Left renal cortex interstitium (tissue), 4 donors: ENCODE measurements at regions not wholly inside any gene's neighbourhood (a gene's known extent, or its start where the extent isn't known, plus 50 kb on each side); places are given as distances from the start of the nearest gene placed in this dataset.

Experiments
- DNase-seq, 4 donors: peaks; one replicate each; pipeline ENCODE4 v3.0.0-alpha.2; 2013; ENCODE audit warnings: low read depth in 4 of 4, low spot score in 2 of 4, missing footprints in 1 of 4

DNA sequence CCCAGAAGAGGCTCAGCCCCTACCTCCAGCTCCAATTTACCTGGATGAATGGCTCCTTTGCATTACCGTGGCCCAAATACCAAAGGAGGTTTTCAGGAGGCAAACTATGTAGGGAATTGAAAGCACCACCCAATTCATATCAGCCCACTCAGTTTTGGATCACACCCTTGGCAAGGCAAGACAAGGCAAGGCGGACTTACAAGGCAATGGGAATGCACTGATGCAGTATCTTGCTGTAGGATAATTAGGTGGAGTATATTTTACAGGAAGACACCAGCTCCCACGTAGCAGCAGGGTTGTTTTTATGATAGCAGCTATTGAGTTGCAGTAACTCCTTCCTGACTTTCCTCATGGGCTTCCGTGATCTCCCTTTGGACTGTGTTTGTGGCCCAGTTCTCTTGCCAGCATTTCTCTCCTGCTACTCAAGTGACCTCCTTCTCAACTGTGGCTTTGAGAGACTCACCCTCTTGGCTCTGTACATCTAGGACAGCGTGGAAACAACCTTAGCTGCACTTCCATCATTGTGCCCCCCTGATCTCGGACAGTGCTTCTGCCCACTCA lies 935.9 kb downstream of the EFNB2 start:
- DNase-seq = no peak

DNA sequence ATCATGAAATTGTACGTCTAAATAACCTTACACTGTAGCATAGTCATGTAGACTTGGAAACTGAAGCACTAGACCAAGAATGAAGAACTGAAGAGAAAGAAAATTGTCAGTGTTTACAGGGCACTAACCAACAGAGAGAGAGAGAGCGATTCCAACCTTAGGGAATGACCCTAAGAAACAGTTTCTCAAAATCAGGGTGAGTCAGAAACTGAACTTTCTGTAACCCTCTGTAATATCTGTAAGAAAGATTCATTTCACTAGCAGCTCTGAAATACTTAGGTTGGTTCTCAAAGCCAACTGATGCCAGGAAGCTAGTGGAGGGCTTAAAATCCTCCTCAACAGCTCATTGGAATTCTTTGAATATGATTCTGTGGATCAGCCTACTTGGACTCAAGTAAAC lies 936.9 kb downstream of the EFNB2 start:
- no peak for DNase-seq

DNA sequence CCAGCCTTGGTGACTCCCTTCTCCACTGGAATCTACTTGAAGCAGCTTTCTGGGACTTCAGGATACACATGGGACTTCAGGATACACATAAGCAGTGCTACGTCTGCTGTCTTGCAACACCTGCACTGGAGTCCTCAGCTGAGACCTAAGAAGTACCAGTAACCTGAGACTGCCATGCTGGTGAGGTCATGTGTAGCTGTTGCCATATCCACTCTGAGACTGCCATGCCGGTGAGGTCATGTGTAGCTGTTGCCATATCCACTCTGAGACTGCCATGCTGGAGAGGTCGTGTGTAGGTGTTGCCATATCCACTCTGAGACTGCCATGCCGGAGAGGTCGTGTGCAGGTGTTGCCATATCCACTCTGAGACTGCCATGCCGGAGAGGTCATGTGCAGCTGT lies 937.9 kb downstream of the EFNB2 start:
- DNase-seq = no peak

DNA sequence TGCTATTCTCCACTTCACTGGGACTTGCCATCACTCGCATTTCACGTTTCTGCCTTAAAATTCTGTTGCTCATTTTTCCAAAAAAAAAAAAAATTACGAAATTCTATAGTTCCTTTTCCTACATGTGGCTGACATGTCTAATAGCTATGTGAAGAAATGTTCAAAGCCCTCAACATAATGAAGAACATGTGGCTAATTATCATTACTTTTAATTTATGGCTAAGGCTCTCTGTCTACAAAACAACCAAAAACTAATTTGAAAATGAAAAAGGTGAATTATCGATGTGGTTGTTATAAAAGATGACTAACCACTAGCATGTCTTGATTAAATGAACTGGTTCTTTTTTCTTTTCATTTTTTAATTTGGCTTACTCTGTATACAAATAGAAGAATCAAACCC lies 940.0 kb downstream of the EFNB2 start:
- no peak for DNase-seq

DNA sequence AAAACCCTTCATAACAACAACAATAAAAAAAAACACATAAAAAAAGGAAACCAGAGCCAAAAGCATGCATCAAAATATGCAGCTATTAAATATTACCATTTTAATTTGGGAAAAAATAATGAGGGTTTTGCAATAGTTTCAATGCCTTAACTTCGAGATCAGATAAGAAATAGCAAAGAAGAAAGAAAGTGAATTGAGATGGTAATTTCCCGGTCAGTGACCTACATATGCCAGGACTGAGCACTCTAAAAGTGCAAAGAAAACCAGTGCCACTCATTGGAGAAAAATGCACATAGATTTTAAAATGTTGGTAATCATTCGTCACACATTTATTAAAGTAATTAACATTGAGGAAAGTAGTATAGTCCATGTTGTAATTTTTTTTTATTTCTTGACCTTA lies 944.2 kb downstream of the EFNB2 start:
- no peak for DNase-seq

DNA sequence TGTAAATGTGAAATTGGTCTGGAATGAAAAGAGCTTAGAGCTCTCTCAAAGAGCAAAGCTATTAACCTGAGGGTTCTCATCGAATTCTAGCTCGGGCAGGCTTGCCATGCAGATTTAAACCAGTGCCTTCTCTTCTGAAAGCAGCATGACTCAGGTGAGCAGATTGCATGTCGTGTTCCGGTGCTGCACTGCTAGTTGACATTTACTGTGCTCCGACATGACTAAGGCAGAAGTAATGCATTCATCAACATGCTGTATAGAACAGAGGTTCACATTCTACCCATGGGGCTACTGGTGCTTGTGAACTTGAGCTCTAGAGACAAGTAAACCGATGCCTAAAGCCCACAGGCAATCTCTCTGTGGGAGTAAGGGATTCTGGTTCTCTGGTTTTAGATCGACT lies 947.7 kb downstream of the EFNB2 start:
- DNase-seq = no peak

DNA sequence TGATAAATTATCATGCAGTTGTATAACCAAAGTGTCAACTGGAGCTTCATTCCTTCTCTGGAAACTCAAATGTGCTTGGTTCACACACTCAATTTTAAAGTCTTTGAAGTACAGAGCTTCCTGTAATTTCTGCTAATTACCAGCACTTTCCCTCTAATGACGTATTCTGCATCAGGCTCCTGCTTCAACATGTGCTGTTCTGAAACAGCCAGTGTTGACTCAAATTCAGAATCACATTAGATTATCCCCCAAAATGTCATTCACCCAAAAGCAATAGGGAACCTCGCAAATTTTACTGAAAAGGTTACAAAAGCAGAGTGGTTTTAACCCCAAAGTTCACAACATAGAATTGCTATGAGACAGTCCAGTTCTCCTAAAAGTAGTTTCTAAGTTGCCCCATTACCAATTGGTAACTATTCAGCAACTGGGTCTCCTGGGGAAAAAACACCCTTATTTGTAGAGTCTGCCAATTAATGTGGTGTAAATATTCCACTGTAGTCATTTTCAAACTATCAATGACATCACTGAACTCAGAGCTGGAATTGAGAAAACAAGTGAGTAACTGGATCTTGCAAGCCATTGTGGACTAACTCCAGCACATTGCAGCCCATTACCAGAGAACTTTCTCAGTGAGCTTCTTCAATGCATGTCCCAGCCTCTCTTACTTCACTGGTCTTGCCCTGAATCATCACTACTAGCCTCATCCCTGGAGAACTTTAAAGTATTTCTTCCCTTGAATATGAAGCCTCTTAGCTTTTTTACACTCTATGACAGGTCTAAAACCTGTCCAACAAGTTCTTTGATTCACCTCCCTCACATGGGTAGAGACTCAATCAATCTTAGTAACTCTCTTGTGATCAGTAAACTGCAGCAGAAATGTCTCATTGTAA lies 955.4 kb downstream of the EFNB2 start:
- DNase-seq = no peak

DNA sequence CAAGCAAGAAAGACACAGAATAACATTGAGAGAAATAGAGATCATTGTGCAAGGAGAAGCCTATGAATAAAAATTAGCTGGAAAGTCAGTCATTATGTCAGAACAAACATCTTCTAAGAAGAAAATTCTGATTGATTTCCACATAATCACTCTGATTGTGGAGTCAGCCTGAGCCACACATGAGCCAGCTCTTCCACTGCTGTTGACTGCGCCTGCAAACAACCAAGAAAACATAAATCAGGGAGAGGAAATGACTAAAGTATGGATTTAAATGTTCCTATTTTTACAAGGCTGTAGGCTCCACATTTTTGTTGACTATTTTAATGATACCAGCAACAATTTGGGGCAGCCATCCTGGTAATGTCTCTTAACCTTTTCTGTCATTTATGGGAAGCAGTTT lies 962.3 kb downstream of the EFNB2 start:
- DNase-seq = no peak

DNA sequence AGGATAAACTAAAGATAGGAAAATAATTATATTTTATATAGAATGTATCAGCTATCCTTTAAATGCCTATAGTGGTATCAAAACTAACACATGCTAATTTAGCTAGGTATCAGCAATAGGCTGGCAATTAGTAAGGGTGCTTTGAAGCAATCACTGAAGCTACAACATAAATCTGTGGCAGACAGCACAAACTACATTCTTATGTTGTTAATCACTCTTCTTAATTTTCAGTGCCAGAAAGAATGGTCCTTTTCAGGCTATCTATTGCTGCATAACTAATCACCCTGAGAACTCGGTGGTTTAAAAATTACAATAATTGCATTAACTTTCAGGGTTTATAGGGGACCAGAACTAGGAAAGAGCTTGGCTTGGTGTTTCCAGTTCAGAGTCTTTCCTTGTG lies 963.1 kb downstream of the EFNB2 start:
- DNase-seq = no peak

DNA sequence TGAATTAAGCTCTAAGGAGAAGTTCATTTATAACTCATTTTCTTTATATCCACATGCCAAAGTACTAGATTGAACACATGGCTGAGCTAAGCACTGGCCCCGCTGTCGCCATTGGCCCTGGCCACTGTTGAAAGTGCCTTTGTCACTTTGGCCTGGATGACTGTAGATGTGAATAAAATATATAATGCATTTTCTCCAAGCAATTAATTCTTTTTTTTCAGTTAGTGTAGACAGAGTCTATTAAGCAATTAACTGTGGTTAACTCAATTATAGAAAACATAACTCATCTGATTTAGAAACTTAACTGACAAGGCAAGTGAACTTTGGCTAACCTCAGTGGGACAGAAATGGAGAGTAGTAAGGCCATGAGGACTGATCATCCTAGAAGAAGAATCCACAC lies 965.6 kb downstream of the EFNB2 start:
- no peak for DNase-seq

DNA sequence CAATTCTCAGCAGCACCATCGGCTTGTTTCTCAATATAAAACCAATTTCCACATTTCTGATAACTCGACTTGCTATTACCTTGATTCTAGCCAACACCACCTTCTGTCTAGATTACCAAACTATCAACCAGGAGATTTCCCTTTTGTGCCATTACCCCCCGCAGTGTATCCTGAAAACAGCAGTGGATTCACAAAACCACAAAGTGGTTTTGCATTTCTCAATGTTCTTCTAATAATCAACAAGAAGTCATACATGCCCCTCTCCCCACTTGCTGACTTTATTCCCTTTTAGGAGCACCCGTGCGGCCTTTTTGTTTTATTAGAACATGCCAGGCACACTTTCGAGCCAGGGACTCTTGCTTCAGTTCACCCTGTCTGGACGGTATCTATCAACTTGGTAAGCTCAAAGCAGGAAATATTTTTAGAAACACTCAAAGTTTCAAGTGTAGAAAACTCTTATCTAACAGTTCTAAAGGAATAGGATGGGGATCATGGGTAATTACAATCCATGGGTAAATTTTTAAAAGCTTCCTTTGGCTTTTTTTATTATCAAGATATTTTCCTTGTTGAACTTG lies 967.4 kb downstream of the EFNB2 start:
- DNase-seq = no peak

DNA sequence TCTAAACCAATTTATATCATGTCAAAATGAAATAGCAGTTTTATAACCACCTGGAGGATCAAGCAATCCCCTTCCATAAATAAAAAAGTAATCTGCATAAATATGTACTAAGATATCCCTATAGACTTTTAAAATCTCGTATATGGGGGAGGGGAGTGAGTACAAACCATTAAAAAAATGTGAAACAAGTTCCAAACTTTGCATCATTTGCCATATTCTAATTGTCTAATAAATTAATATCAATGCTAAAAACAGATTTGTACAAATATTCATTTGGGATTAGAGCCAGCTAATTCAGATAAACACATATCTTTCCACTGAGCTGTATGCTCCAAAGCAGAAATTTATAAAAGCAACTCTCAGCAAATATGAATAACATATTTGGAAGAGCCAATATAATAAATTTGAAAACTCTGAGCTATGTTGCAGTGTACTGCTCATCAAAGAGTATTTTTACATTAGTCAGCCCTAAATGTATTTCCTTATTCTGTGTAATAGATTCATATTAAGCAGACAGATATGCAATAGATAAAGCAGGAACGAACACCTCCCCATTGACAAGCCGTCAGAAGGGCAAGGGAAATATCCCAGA lies 970.2 kb downstream of the EFNB2 start:
- DNase-seq = no peak

DNA sequence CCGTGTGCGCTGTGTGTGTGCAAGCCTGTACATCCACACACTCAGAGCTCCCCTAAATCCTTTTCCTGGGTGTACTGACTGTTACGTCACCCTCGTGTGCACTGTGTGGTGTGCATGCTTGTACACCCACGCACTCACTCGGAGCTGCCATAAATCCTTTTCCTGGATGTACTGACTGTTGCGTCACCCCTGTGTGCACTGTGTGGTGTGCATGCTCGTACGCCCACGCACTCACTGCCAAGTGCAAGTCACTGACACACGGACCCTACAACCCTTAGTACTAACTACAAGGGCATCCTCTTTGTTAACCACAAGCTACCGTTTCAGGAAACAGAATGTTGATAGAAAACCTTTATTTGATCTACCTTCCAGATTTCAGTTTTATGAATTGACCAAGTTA lies 983.4 kb downstream of the EFNB2 start:
- DNase-seq = no peak

DNA sequence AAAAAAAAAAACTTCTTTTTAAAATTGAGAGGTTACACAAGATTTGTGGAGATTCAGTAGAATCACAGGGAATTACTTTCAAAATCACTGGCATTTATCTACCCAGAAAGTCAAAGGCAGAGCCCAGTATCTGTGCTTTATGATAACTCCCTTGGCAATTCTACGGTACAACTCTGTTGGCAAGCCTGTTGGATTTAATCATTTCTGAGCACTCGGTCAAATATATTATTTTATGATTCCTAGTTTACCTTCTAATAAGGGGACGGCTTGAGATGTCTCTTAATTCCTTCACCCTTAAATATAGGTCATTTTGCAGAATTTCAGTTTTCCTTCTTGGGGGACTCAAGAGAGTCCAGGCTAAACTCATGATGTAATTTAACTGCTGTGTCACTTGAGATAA lies 987.6 kb downstream of the EFNB2 start:
- no peak for DNase-seq

DNA sequence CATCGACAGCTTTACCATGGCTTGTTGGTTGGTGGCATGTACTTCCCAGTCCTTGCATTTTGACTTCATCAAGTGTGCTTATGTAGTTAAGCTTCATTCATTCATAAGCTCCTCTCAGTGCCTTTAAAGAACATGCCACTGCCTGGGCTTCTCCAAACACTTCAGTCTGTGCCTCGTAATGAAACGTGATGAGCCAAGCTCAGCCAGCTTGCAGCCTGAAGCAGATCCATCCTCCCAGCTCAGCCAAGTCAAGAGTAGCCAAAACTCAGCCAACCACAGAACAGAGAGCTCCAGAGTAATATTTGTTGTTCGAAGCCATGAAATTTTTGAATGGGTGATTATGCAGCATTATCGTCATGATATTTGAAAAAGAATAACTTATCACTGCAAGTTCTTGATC lies 989.7 kb downstream of the EFNB2 start:
- no peak for DNase-seq

DNA sequence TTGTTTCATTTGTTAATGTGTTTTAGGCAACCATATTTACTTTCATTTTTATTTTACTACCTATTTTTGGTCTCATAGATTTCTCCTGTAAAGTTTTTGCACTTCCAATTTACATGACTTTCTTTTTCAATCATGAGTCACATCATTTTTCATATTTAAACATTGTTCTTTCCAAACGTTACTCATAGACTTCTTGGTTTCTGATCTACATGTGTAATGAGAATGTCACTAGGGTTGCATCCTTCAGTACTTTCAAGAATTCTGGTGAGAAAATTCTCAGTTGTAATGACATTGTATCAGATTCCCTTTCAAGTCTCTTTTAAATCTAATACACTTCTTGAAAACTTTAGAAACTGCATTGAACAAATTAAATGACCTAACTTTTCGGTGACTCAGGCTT lies 991.7 kb downstream of the EFNB2 start:
- DNase-seq = no peak

DNA sequence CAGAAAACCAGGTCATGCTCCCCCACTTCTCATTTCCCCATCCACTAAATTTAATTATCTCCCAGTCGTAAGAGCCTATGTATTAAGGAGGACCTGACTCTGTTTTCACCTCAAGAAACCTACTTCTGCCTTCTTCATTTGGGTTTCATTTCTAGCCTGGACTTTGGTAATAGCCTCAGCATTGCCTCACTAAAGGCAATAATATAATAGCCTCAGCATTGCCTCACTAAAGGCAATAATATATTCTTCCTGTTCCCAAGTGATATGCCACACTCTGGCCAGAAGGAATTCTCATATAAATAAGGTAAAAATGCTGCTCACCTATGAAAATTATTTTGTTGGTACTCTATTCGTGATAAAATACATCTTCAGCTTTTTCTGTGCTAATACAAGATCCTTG lies 993.9 kb downstream of the EFNB2 start:
- no peak for DNase-seq

DNA sequence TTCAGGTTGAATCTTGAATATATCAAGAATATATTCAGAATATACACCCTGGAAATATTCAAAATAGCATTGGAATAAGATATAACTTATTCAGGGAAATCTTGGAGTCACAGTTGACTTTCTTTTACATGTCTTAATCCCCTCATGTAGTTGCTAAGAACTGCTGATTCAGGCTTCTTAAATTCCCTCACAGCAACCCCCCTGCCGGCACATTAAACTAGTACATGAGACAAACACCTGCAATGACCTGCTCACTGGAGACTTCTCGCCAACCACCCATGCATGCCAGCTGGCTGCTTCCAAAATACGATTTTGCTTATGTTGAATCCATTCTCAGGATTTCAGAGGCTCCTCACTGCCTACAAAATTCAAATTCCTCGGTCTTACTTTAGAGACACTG lies 997.1 kb downstream of the EFNB2 start:
- DNase-seq = peak in 1 of 4 donors; percentile 12

DNA sequence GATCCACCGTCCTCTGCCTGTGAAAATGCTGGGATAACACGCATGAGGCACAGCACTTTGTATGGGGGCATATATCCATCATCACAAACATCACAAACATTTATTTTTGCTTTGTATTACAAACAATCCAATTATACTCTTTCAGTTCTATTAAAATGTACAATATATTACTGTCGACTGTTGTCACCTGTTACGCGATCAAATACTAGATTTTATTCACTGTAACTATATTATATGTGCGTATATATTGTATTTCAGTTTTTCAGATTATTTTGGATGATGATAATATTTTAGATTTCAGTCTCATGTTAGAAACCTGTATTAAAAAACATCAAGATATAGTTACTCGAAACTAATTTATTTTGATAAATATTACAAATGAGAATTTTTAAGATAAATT lies 998.3 kb downstream of the EFNB2 start:
- no peak for DNase-seq

DNA sequence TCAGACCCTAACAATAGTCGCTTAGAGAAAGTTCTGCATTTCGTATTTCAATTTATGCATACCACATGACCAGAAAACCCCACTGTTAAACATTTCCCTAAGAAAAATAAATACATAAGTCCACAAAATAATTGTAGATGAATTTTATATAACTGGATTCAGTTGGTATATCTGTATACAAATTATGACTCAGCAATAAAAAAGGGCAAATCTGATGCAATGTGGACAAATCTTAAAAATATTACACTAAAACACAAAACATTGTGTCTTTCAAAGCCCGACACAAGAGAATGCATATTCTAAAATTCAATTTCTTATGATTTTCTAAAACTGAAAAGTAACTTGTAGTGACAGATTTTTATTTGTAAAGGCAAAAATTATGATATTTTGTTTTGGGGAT lies 1005.0 kb downstream of the EFNB2 start:
- DNase-seq = no peak

DNA sequence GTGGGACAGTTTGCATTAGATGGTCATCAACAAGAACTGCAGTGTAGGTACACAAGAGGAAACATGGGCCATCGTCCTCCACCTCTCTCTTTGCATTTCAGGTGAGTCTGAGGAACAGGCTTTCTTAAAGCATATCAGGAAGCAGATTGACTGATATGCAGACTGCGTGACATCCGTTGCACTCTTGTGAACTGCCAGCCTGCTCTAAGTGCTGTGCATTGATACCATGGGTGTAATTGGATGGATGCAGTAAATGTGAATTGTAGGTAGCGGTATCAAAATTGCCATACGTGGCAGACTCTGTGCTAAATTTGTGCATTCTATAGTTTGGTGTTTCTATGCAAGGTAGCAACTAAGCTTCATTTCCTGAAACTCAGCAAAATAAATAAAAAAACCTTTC lies 1008.3 kb downstream of the EFNB2 start:
- no peak for DNase-seq

DNA sequence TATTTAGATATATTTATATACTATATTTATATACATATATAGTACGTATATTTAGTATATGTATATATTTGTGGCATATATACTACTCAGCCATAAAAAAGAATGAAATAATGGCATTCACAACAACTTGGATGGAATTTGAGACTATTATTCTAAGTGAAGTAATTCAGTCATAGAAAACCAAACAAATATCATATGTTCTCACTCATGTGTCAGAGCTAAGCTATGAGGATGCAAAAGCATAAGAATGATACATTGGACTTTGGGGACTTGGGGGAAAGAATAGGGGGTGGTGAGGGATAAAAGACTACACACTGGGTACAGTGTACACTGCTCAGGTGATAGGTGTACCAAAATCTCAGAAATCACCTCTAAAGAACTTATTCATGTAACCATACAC lies 1015.7 kb downstream of the EFNB2 start:
- no peak for DNase-seq
